ENCODE measurements at regions not wholly inside any gene's neighbourhood (a gene's known extent, or its start where the extent isn't known, plus 50 kb on each side); places are given as distances from the start of the nearest gene placed in this dataset.

DNA sequence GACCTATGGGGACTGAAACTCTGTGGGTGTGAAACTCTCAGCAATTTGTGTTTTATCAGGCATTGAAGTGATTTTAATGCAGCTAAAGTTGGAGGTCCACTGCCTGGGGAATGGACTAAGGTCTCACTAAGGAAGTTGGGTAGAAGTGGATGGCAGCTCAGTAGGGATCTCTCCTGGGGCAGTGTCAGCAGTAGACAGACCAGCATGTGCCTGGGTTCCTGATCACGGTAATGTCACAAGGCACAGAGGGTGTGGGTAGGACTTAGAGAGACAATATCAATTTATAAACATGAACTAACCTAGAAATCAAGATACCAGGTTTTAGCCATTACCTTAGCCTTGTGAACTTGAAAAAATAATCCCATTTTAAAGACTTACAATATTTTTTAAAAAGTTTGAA, 380.3 kb upstream of the LCORL start:
- Histone ChIP-seq H3K9me3 (ENCODE audit: insufficient read depth, low read depth) (no peaks in the 10 kb centered on the region), H3K4me1 (replicated peaks; ENCODE audit: insufficient read depth) (no peaks in the 10 kb centered on the region), H2AFZ (no peak overlapping the region), H3K27me3 (ENCODE audit: insufficient read depth, low read depth) (no peaks in the 10 kb centered on the region), H3K4me2 (no peak overlapping the region), H3K79me2 (ENCODE audit: low read depth) (no peaks in the 10 kb centered on the region), H3K9me2 (ENCODE audit: insufficient read depth) (no peaks in the 10 kb centered on the region), H4K20me1 (ENCODE audit: insufficient read depth) (no peaks in the 10 kb centered on the region), H3K27ac (no peak overlapping the region), H3K36me3 (ENCODE audit: low read depth) (no peaks in the 10 kb centered on the region), H3K4me3 (no peak overlapping the region), H3F3A (ENCODE audit: insufficient read depth, low read depth) (no peaks in the 10 kb centered on the region)
- POLR2A ChIA-PET (ENCODE audit: unreplicated experiment), result no interaction called here
- no peak for TF ChIP-seq EZH2 (IDR thresholded peaks at IDR 0.05; ENCODE audit: low read depth)
- TF ChIP-seq, protein P1, sequence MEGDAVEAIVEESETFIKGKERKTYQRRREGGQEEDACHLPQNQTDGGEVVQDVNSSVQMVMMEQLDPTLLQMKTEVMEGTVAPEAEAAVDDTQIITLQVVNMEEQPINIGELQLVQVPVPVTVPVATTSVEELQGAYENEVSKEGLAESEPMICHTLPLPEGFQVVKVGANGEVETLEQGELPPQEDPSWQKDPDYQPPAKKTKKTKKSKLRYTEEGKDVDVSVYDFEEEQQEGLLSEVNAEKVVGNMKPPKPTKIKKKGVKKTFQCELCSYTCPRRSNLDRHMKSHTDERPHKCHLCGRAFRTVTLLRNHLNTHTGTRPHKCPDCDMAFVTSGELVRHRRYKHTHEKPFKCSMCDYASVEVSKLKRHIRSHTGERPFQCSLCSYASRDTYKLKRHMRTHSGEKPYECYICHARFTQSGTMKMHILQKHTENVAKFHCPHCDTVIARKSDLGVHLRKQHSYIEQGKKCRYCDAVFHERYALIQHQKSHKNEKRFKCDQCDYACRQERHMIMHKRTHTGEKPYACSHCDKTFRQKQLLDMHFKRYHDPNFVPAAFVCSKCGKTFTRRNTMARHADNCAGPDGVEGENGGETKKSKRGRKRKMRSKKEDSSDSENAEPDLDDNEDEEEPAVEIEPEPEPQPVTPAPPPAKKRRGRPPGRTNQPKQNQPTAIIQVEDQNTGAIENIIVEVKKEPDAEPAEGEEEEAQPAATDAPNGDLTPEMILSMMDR (conservative IDR thresholded peaks at IDR 0.05), result no peak
- DNase-seq, result no peak
- intact Hi-C loops (cut with micrococcal nuclease; ENCODE audit: unreplicated experiment), result no loop called here
- BruUV-seq (replicated peaks), result no TSS peak
- CTCF ChIA-PET, result no interaction called here

- no peak overlapping the region for H3K4me2 ChIP-seq
- H3K9me3 ChIP-seq (ENCODE audit: insufficient read depth, low read depth), result no peaks in the 10 kb centered on the region
- H3K9me2 ChIP-seq (ENCODE audit: insufficient read depth), result no peaks in the 10 kb centered on the region
- POLR2A ChIA-PET (ENCODE audit: unreplicated experiment), result no interaction called here
- H3K4me1 ChIP-seq (replicated peaks; ENCODE audit: insufficient read depth), result no peaks in the 10 kb centered on the region
- H2AFZ ChIP-seq, result no peak overlapping the region
- H3K4me3 ChIP-seq, result no peak overlapping the region
- no peaks in the 10 kb centered on the region for H3K27me3 ChIP-seq (ENCODE audit: insufficient read depth, low read depth)
- intact Hi-C loops (cut with micrococcal nuclease; ENCODE audit: unreplicated experiment), result no loop called here
- CTCF ChIA-PET, result no interaction called here
- no peaks in the 10 kb centered on the region for H3K36me3 ChIP-seq (ENCODE audit: low read depth)
- H4K20me1 ChIP-seq (ENCODE audit: insufficient read depth), result no peaks in the 10 kb centered on the region
- H3F3A ChIP-seq (ENCODE audit: insufficient read depth, low read depth), result no peaks in the 10 kb centered on the region
- no TSS peak for BruUV-seq (replicated peaks)
- TF ChIP-seq, protein P1 (conservative IDR thresholded peaks at IDR 0.05), result no peak
- no peak for TF ChIP-seq EZH2 (IDR thresholded peaks at IDR 0.05; ENCODE audit: low read depth)
- H3K27ac ChIP-seq, result no peak overlapping the region
- DNase-seq, result no peak
- no peaks in the 10 kb centered on the region for H3K79me2 ChIP-seq (ENCODE audit: low read depth)
Measured at GRCh38 chr4:18401425-18401824, 379.9 kb upstream of the LCORL start.

DNA sequence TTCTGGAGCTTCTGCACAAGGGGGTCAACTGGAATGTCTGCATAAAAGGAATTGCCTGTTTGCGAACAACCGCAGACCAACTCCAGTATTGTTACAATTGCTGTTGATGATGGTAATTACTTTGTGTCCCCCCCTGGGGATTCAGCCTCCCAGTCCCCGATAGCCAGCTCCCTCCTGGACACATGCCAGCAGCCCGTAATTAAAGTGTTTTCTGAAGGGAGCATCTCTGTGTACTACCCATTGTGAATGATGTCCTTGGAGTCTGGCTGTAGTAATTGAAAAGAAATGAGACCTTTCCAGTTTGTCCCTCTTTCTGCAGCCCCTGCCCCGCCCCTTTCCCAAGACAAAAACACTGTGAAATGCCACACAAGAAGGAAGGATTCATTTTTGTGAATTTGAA, 377.1 kb upstream of the LCORL start:
- H3K27me3 ChIP-seq (ENCODE audit: insufficient read depth, low read depth), result no peaks in the 10 kb centered on the region
- POLR2A ChIA-PET (ENCODE audit: unreplicated experiment), result no interaction called here
- no peaks in the 10 kb centered on the region for H3F3A ChIP-seq (ENCODE audit: insufficient read depth, low read depth)
- H3K27ac ChIP-seq, result no peak overlapping the region
- TF ChIP-seq EZH2 (IDR thresholded peaks at IDR 0.05; ENCODE audit: low read depth), result no peak
- TF ChIP-seq, protein P1 (conservative IDR thresholded peaks at IDR 0.05), result no peak
- no peaks in the 10 kb centered on the region for H4K20me1 ChIP-seq (ENCODE audit: insufficient read depth)
- no peaks in the 10 kb centered on the region for H3K36me3 ChIP-seq (ENCODE audit: low read depth)
- no peaks in the 10 kb centered on the region for H3K4me1 ChIP-seq (replicated peaks; ENCODE audit: insufficient read depth)
- DNase-seq, result no peak
- CTCF ChIA-PET, result no interaction called here
- no peak overlapping the region for H3K4me3 ChIP-seq
- H3K79me2 ChIP-seq (ENCODE audit: low read depth), result no peaks in the 10 kb centered on the region
- H3K4me2 ChIP-seq, result no peak overlapping the region
- no peak overlapping the region for H2AFZ ChIP-seq
- intact Hi-C loops (cut with micrococcal nuclease; ENCODE audit: unreplicated experiment), result no loop called here
- no peaks in the 10 kb centered on the region for H3K9me3 ChIP-seq (ENCODE audit: insufficient read depth, low read depth)
- no TSS peak for BruUV-seq (replicated peaks)
- no peaks in the 10 kb centered on the region for H3K9me2 ChIP-seq (ENCODE audit: insufficient read depth)

Data from PC-9 (cell line).